PFSK-1 (cell line): ENCODE measurements at regions not wholly inside any gene's neighbourhood (a gene's known extent, or its start where the extent isn't known, plus 50 kb on each side); places are given as distances from the start of the nearest gene placed in this dataset.

Source experiments
- FOXP2 ChIP-seq: optimal IDR thresholded peaks from 2 replicates; pipeline ENCODE3; 2011; ENCODE audit warnings: borderline replicate concordance, control low read depth, inconsistent platforms; ENCODE audit not compliant: insufficient read depth; ENCODE audit errors: extremely low read length, extremely low read depth
- POLR2AphosphoS5 ChIP-seq: IDR thresholded peaks from 2 replicates; pipeline ENCODE4 v1.6.1; 2012; ENCODE audit warnings: low read depth, mild to moderate bottlenecking, control low read depth, low read length, moderate library complexity
- REST ChIP-seq, 2 experiments: IDR thresholded peaks; 2 replicates each; pipeline versions ENCODE4 v1.6.1 to v1.8.0; 2011 to 2012; ENCODE audit warnings: low read depth in 2 of 2, low read length in 2 of 2, control low read depth in 1 of 2, inconsistent platforms in 1 of 2, mild to moderate bottlenecking in 1 of 2, moderate library complexity in 1 of 2; ENCODE audit not compliant: insufficient read depth in 1 of 2
- SIN3A ChIP-seq: IDR thresholded peaks from 2 replicates; pipeline ENCODE4 v1.6.1; 2012; ENCODE audit warnings: mild to moderate bottlenecking, low read length, moderate library complexity, borderline replicate concordance; ENCODE audit not compliant: insufficient read depth
- TAF1 ChIP-seq: IDR thresholded peaks from 2 replicates; pipeline ENCODE4 v1.6.1; 2012; ENCODE audit warnings: low read length, control low read depth, borderline replicate concordance; ENCODE audit not compliant: insufficient read depth

DNA sequence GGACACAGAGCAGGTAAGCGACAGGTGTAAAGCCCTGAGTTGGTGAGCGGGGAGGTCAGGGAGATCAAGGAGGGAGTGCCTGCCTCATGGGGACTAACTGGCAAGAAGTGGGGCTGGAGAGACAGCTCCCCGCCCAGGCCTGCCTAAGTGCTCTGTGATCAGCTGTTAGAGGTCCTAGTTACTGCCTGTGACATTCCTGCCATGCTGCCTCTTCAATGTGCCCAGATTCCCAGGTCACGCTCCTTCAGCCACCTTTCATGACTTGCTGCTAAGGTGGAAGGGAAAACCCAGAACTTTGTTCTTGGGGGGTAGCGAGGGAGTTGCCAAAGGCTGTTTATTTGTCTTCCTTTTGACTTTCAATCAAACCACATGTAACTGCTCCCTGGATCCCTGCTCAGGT, 114.3 kb upstream of the ZNF438 start:
- TF ChIP-seq REST (IDR thresholded peaks at IDR 0.05; ENCODE audit: insufficient read depth in 1 of 2, low read depth in 2 of 2, low read length in 2 of 2) (no peak), POLR2AphosphoS5 (no peak), SIN3A (no peak), TAF1 (no peak), FOXP2 (no peak)

GRCh38 chr10:31146491-31147209, 115.0 kb upstream of the ZNF438 start:
- TF ChIP-seq TAF1, result no peak
- TF ChIP-seq FOXP2, result peak; percentile 88

DNA sequence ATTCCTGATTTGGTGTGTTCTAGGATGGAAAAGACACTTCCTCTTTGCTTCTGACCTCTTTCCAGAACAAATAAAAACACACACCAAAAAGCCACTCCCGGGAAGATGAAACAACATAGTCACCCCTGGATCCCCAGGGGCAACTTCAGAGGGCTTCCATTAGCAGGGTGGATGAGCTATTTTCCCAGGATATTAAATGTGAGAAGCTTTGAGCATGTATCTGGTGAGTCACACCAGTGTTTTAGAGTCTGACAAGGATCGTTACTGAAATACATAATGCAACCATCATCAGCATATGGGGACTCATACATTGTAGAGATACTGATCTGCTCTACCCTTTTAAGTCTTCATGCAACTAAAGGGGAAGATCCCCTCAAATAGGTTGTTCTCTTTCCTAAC, 115.5 kb upstream of the ZNF438 start:
- TF ChIP-seq SIN3A (no peak), POLR2AphosphoS5 (no peak), REST (IDR thresholded peaks at IDR 0.05; ENCODE audit: insufficient read depth in 1 of 2, low read depth in 2 of 2, low read length in 2 of 2) (0 out of 4 replicates have a peak, but pooled peaks of 1 of the 2 experiments have one; percentile 16)

DNA sequence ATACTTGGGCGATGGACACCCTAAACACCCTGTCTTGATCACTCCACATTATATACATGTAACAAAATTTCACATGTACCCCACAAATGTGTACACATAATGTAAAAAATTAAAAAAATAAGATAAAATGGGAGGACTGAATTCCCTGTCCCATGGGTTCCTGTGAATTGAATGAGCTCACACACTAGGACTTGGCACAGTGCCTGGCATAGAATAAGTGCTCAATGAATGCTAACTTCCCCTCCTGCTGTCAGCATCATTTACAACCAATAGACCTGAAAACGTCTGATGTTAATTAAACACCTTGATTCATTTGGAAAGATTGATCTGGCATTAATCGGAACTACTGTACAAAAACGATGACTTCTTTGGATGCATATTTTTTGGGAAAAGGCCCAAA, 117.3 kb upstream of the ZNF438 start:
- TF ChIP-seq REST (IDR thresholded peaks at IDR 0.05; ENCODE audit: insufficient read depth in 1 of 2, low read depth in 2 of 2, low read length in 2 of 2), result no peak
- no peak for TF ChIP-seq FOXP2
- no peak for TF ChIP-seq SIN3A
- no peak for TF ChIP-seq TAF1
- TF ChIP-seq POLR2AphosphoS5, result no peak

- TF ChIP-seq TAF1, result no peak
These were observed 118.3 kb upstream of the ZNF438 start for GRCh38 chr10:31149835-31150512.

DNA sequence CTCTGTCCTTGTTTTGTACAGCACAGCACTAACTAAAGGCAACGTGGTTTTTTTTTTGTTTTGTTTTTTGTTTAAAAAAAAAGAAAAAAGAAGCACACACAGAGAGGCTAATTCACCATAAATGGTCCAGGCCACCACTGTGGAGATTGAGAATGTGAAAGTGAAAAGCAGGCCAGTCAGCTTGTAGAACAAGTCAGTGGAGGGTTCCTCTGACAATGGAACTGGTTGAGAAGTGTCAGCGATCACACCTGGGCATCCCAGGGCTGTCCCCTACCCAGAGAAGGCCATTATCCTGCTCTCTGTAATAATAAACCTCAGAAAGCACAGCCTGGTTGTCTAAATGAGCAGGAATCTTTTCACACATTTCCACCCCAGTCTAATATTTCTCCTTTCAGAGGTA, 119.6 kb upstream of the ZNF438 start:
- TF ChIP-seq POLR2AphosphoS5, result no peak
- no peak for TF ChIP-seq REST (IDR thresholded peaks at IDR 0.05; ENCODE audit: insufficient read depth in 1 of 2, low read depth in 2 of 2, low read length in 2 of 2)
- no peak for TF ChIP-seq SIN3A
- TF ChIP-seq TAF1, result no peak
- TF ChIP-seq FOXP2, result no peak
